ENCODE measurements at regions not wholly inside any gene's neighbourhood (a gene's known extent, or its start where the extent isn't known, plus 50 kb on each side); places are given as distances from the start of the nearest gene placed in this dataset.

DNA sequence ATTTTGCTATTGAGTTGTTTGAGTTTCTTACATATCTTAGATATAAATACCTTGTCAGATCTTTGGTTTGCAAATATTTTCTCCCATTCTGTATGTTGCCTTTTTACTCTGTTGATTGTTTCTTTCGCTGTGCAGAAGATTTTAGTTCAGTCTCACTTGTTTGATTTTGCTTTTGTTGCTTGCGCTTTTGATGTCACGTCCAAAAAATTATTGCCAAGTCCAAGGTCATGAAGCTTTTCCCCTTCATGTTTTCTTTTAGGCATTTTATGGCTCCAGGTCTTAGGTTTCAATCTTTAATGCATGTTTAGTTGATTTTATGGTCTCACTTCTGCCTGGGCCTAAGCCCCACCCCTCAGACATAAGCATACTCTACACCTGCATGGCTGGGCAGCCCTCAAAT, 131.5 kb upstream of the TNC start:
- TF ChIP-seq, protein P1, sequence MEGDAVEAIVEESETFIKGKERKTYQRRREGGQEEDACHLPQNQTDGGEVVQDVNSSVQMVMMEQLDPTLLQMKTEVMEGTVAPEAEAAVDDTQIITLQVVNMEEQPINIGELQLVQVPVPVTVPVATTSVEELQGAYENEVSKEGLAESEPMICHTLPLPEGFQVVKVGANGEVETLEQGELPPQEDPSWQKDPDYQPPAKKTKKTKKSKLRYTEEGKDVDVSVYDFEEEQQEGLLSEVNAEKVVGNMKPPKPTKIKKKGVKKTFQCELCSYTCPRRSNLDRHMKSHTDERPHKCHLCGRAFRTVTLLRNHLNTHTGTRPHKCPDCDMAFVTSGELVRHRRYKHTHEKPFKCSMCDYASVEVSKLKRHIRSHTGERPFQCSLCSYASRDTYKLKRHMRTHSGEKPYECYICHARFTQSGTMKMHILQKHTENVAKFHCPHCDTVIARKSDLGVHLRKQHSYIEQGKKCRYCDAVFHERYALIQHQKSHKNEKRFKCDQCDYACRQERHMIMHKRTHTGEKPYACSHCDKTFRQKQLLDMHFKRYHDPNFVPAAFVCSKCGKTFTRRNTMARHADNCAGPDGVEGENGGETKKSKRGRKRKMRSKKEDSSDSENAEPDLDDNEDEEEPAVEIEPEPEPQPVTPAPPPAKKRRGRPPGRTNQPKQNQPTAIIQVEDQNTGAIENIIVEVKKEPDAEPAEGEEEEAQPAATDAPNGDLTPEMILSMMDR (conservative IDR thresholded peaks at IDR 0.05 in 1 of 2, IDR thresholded peaks at IDR 0.05 in 1 of 2; ENCODE audit: extremely low read depth in 1 of 2, insufficient read depth in 1 of 2, low read depth in 1 of 2, low read length in 2 of 2) = no peak
- no peak for TF ChIP-seq EZH2 (IDR thresholded peaks at IDR 0.05; ENCODE audit: borderline replicate concordance, low read length)

Data from mammary epithelial cell (primary cell).